HG03095 (cell line): ENCODE measurements at regions not wholly inside any gene's neighbourhood (a gene's known extent, or its start where the extent isn't known, plus 50 kb on each side); places are given as distances from the start of the nearest gene placed in this dataset.
"Not testable (repeated sequence)": the region's sequence is repeated elsewhere in the genome, so short reads cannot be mapped to it uniquely, and the experiment has no call there.

ENCODE experiments used
- ATAC-seq: cut with Tn5 transposase; IDR thresholded peaks from one replicate; pipeline ENCODE4 v1.9.1; 2021; ENCODE audit warnings: moderate library complexity; ENCODE audit not compliant: unreplicated experiment

DNA sequence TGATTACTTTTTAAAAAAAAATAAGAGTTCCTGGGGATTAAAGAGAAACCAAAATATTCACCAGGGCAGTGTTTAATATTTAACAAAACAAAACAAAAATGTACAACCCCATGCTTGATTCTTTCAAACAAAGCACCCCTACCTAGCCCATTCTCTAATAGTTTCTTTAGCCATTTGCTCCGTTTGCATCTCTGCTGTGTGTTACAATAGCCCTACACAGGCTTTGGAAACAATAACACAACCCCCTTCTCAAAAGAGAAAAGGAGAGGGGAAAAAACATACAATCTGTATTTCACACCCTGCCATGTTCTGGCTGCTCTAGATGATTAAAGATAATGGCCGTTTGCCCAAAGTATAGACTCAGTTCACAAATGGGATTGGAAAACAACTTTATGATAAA lies 302.9 kb downstream of the CPS1 start:
- no peak for ATAC-seq

DNA sequence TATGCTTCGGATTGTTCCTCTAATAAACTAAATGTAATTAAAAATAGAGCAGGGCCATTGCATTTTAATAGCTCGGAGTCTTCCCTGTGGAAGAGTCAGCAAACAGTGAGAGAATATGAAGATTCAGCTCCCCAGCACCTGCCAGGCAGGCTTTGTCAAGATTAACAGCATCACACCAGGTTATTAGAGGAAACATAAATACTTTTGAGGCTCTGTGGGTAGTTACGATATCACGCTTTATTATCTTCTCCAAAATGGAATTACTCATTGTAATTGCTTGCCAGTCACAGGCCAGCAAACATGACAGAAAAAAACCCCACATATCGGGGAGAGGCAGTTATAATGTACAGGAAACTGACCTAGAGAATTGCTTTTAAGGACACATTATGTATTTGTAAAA lies 303.9 kb downstream of the CPS1 start:
- ATAC-seq: no peak

DNA sequence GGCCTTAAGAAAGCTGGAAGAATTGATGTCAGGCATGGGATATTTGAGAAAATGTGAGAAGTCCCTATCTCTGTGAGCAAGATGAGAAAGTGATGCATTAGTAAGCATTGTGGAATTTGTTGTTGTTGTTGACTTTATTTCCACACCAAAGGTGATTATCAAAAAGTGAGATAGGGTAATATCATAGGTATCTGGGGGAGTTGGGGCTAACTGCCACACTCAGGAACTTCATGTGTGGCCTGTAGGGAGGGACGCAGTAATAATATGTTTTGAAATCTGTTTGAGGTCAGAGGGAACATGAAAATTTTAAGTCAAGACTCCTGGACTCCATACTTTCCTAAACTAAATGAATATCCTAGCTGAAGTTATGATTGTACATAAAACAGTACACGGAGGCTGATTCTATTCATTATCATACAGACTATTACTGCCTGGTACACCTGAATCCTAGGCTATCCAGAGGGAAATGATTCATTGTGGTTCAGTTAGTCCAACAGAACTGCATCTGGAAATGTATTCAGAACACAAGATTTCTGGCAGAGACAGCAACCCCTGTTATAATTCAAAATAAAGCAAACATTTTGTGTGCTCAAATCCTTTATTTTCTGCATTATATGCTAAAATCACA lies 304.8 kb downstream of the CPS1 start:
- ATAC-seq: no peak

DNA sequence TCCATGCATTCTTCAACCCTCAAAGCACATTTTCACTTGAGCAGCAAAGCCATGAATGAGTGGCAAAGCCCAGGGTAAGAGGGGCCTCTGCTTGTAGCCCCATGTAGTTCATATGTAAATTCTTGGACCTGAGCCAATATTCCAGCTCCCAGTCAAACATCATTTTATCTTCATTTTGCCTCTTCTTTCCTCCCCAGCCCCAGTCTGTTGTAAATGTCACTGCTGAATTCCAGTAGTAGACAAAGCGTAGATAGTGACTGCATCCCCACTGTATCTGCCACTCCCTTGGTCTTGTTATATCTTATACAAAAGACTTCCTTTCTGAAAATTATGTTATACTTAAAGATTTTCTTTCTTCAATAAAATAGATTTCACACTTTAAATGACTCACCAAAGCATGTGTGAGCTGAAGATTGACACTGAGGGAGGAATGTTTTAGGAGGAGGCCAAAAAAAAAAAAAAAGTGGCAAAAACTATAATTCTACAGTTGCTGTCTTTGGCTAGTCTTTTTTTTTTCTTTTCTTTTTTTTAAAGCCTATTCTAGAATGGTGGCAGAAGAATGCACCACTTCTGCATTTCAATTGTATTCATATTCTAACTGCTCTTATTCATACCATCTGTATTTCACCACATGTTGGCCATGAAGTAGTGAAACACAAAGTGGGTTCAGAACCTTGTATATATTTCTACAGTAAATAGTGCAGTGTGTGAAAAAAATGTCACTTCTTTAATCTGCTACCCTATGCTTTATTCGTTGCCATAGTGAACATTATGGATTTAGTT lies 306.1 kb downstream of the CPS1 start:
- no peak for ATAC-seq

DNA sequence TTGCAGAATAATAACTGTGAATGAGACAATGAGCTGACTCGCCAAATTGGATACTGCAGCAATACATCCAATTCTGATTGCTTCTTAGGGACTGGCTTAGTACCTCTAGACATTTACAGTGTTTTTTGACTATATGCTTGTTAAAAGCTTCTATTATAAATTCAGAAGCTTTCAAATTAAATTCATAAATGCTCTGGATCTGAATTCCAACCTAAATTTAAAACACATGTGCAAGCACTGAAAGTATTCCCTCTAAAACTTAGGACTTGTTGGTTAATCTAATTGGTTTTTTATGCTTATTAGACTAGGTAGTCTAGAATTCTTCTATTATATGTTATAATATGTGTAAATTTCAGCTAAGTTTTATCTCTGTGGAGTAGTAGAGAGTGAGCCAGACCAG lies 306.9 kb downstream of the CPS1 start:
- no peak for ATAC-seq

DNA sequence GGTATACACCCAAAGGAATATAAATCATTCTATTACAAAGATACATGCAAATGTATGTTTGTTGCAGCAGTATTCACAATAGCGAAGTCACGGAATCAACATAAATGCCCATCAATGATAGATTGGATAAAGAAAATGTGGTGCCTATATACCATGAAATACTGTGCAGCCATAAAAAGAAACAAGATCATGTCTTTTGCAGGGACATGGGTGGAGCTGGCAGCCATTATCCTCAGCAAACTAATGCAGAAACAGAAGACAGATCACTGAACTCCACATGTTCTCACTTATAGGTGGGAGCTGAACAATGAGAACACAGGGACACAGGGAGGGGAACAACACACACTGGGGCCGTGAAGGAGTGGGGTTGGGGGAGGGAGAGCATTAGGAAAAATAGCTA lies 315.2 kb downstream of the CPS1 start:
- not testable (repeated sequence) for ATAC-seq

DNA sequence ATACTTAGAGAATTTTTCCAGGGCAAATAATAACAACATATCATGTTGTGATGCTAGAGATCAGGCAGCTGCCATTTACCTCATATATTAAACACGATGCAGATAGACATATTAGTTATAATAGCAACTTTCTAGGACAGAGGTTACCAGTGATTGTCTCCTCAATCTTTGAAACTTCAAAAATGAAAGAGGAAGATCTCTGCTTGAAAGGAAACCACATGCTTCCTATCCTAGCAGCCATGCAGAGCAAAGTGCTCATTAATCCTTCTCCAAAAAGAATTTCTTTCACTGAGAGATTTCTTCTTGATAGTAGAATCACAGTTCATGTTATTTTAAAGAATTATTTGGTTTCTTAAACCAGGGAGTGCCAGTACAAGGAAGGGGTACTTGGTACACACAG lies 317.2 kb downstream of the CPS1 start:
- no peak for ATAC-seq

DNA sequence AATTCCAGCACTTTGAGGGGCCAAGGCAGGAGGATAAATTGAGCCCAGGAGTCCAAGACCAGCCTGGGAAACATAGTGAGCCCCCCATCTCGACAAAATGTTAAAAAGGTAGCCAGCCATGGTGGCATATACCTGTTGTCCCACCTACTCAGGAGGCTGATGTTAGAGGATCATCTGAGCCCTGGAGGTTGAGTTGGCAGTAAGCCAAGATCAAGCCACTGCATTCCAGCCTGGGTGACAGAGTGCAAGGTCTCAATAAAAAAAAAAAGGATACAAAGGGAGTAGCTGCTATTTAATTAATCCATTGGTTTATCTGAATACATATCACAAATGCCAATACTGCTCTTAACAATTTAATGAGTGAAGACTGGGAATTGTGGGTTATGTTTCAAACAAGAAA lies 327.8 kb downstream of the CPS1 start:
- ATAC-seq: no peak

DNA sequence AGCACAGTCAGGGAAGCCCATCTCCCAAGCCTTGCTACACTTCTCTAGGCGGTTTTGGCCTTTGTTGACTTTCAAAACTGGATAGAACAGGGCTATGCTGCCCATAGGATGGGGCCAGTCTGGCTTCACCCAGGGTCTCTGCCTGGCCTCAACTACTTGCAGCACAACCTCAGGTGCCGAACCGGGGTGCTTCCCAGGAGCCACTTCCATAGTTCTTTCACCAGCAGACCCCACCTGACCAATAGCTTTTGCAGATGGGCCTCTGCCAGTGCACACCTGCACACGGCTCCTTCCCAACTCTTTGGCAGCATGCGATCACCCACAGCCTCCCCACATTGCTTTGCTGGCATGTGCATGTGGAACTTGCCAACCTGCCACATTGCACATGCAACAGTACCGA lies 331.6 kb downstream of the CPS1 start:
- ATAC-seq: no peak

DNA sequence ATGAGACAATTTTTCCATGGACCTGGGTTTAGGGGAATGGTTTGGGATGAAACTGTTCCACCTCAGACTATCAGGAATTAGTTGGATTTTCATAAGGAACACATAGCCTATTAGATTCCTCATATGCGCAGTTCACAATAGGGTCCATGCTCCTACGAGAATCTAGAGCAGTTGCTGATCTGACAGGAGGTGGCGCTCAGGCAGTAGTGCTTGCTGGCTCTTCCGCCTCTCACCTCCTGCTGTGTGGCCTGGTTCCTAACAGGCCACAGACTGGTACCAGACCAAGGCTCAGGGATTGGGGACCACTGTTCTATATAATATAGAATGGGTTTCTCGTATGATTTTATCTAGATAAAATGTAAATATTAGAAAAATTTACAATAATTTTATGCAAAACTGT lies 338.7 kb downstream of the CPS1 start:
- no peak for ATAC-seq

DNA sequence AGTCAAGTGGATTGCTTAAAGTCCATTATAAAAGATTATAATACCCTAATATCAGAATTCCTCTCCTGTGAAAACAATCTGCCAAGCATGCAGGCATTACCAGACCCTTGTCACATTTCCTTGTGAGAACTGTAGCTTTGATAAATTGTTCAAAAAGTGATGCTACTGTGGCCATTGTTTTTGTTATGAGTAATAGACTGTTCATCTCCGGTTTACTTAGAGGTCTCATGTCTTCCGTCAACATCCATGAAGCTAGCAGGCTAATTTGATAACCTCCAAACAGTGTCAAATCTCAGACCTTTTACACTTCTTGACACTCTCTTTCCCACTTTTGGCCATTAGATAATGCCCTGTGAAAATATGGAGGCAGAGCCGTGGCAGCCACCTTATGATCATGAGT lies 342.7 kb downstream of the CPS1 start:
- no peak for ATAC-seq

DNA sequence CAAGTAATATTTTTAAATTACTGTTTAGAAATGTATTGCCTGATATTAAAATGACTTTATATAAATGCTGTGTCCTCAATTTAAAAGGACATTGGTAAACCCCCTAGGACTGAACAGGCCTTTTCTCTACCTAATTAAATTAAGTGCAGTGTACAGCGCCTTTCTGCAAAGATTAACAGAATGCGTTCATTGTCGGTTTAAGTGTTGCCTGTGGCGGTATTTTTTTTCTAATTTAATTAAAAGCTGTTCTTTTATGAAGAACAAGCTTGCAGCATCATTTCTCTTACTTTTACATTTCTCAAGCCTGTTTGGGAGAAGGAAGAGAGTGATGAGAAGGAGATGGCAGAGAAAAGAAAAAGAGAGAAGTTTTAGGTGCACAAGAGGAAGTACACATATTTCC lies 344.9 kb downstream of the CPS1 start:
- ATAC-seq: no peak

DNA sequence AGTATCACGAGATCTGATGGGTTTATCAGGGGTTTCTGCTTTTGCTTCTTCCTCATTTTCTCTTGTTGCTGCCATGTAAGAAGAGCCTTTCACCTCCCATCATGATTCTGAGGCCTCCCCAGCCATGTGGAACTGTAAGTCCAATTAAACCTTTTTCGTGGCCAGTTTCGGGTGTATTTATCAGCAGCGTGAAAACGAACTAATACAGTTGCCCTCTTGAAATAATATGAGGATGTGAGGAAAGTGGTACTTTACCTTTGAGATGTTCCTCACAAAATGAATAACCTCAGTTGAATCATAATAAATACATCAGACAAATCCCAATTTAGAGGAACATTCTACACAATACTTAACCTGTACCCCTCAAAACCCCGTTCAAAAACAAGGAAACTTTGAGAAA lies 356.4 kb downstream of the CPS1 start:
- no peak for ATAC-seq

DNA sequence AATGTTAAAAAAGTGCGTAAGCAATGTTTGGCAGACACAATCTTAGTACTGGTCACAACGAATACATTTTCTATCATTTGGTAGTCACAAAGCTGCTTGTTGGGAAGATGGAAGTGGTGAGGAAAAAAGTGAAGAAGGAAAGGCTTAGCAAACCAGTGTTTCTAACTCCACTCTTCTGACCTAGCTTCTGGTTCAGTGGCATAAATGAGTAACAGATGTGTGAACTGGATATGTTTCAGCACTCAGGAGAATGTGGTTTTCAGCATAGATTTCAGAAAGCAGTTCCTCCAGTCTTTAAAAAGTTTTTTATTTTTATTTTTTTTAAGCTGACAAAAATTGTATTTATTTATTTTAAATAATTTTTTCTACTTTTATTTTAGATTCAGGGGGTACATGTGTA lies 357.1 kb downstream of the CPS1 start:
- ATAC-seq: no peak

DNA sequence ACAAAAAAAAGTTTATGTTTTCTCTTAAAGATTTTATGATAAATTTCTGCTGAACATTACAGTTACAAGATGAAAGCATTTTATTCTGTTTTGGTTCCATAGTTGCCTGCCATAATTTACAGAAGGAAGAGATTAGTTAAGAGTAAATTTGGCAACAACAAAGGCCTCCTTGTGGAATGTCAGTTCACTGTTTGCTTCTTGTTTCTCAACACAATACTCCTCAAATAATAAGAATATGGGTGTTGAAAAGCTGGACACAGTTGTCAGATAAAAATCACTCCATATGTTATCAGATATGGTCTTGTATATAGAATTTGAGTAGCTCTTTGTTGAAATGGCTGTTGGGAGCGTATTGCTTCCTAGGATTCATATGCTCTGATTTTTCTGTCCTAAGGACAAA lies 359.5 kb downstream of the CPS1 start:
- ATAC-seq: no peak

DNA sequence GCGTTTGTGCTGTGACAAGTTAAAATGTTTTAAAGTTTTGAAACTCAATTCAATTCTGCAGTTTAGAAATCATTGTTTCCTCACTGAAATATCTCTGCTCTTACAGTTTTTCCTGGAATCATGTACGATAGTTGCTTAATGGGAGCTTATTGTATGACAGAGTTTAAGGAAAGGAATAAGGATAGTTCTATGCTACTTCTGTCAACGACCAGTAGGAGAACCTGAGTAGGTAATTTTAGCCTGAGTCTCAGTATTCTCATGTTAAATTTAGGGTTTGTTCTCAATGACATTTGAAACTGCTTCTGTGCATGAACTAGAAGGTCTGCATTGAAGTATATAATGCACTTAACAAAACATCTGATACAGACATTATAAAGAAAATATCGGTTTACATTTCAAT lies 361.1 kb downstream of the CPS1 start:
- no peak for ATAC-seq

DNA sequence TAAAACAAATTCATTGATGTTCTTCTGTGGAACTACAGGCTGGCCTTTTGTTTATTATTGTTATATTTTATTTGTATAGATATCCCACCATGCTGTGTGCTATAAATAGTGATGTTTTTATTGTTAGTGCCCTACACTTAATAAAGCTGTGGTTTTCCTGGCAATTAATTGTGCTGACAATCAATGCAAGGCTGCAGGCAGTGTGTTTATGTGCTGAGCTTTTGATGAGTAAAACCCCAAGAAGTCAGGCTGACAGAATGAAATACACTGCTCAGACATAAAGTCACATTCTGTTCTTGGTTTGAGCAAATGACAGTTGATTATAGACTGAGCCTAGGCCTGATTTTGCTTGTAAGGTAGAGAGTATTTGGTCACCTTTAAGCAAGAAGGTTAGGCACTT lies 362.7 kb downstream of the CPS1 start:
- ATAC-seq: no peak

DNA sequence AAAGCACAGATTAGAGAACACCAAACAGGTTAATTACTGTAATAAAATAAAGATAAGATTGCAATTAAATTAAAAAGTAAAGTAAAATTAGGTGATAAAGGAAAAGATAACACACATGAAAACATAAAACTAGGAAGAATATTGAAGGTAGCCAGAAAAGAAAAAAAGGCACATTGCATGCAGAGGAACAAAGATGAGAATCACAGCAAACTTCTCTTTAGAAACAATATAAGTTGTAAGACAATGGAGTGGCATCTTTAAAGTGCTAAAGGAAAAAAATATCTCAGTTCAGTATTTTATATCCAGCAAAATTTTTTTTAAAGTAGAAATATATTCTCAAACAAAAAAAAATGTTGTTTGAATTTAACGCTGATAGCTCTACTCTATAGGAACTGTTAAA lies 366.0 kb downstream of the CPS1 start:
- no peak for ATAC-seq

DNA sequence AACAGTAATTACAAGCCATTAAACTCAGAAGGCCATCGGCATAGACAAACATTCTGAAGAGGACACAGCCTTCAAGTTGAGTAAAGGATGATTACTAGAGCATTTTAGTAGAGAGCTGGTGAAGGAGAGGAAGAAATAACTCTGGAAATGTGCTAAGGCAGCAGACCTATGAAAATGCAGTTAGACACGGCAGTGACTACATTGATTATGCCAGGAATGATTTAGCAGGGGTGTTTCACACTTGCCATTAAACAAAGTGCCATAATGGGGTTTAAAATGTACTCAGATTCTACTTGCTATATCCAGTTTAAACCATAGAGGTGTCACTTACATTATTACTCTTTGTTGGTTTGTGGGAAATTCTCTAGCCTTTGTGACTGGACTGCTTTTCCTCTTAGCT lies 372.3 kb downstream of the CPS1 start:
- ATAC-seq: no peak

DNA sequence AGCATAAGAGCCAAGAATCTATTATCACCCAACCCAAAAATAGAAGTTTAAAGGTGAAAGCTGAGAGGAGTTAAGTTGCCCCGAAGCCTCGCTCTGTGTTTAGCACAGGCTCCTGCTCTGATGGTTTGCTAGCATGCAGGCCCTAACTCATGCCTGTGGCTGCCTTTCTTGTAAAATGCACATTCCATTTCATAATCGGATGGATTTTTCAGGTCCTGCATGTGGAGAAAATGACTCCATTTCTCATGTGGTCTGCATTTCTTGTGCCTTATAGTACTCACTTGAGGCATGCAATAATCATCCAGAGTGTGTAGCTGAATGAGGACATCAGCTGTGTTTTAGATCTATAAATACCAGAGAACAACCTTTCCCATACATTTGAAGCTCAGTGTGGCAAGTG lies 381.8 kb downstream of the CPS1 start:
- no peak for ATAC-seq

DNA sequence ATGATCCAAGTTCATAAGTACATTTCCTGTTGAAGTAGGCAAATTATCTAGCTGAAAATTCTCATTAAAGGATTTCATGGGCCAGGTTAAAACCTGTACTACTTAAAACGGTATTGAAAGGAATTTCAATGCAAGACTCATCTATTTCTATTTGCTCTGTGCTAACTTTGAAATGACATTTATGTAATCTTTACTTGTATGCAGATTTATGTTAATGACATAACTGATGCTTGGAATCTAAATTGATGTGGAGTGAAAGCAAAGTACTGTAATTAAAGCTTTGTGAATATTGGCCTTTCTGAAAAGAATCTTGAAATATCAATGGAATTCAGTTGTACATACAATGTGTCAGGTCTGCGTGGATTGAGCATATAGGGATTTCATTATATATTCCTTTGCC lies 390.0 kb downstream of the CPS1 start:
- no peak for ATAC-seq

DNA sequence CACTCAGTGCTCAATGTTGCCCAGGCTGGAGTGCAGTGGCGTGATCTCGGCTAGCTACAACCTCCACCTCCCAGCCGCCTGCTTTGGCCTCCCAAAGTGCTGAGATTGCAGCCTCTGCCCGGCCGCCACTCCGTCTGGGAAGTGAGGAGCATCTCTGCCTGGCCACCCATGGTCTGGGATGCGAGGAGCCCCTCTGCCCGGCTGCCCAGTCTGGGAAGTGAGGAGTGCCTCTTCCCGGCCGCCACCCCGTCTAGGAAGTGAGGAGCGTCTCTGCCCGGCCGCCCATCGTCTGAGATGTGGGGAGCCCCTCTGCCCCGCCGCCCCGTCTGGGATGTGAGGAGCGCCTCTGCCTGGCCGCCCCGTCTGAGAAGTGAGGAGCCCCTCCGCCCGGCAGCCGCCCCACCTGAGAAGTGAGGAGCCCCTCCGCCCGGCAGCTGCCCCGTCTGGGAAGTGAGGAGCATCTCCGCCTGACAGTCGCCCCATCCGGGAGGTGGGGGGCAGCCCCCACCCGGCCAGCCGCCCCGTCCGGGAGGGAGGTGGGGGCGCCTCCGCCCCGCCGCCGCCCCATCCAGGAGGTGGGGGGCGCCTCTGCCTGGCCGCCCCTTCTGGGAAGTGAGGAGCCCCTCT lies 394.1 kb downstream of the CPS1 start:
- ATAC-seq: not testable (repeated sequence)
